SK-N-SH (cell line): ENCODE measurements at regions not wholly inside any gene's neighbourhood (a gene's known extent, or its start where the extent isn't known, plus 50 kb on each side); places are given as distances from the start of the nearest gene placed in this dataset.

Experiments used
- CHD2 ChIP-seq: fragments of 150-350 bp; IDR thresholded peaks from 2 replicates; pipeline ENCODE4 v1.6.1; 2018; ENCODE audit warnings: low read length; ENCODE audit not compliant: partially characterized antibody
- CTCF ChIP-seq: fragments of 200-600 bp; sonication (generic); IDR thresholded peaks from 2 replicates; pipeline ENCODE4 v1.6.1; 2017; ENCODE audit warnings: antibody characterized with exemption, mild to moderate bottlenecking, moderate library complexity
- EZH2phosphoT487 ChIP-seq: fragments of 200-600 bp; sonication (generic); IDR thresholded peaks from 2 replicates; pipeline ENCODE4 v1.6.1; 2017; ENCODE audit warnings: low read depth, mixed run types, mild to moderate bottlenecking, antibody characterized with exemption, moderate library complexity, borderline replicate concordance
- MAX ChIP-seq: IDR thresholded peaks from 2 replicates; pipeline ENCODE4 v1.4.0; 2012; ENCODE audit warnings: low read depth
- MXI1 ChIP-seq: IDR thresholded peaks from 2 replicates; pipeline ENCODE4 v1.6.1; 2012; ENCODE audit warnings: mild to moderate bottlenecking, low read depth, low read length, improper control_type of control experiment
- PBX3 ChIP-seq: IDR thresholded peaks from 2 replicates; pipeline ENCODE4; 2012
- POLR2AphosphoS5 ChIP-seq: IDR thresholded peaks from 2 replicates; pipeline ENCODE4 v1.6.1; 2012; ENCODE audit warnings: low read depth, low read length
- RAD21 ChIP-seq: IDR thresholded peaks from 2 replicates; pipeline ENCODE4 v1.6.1; 2012; ENCODE audit warnings: mild to moderate bottlenecking, low read length
- RFX5 ChIP-seq: IDR thresholded peaks from 2 replicates; pipeline ENCODE4 v1.6.1; 2012; ENCODE audit warnings: mild to moderate bottlenecking, improper control_type of control experiment, low read length
- TAF1 ChIP-seq: IDR thresholded peaks from 2 replicates; pipeline ENCODE4 v1.6.1; 2012; ENCODE audit warnings: low read depth, mild to moderate bottlenecking, low read length, moderate library complexity, borderline replicate concordance
- USF2 ChIP-seq: fragments of 150-350 bp; IDR thresholded peaks from 2 replicates; pipeline ENCODE4 v1.6.1; 2017; ENCODE audit warnings: antibody characterized with exemption, low read length, low read depth, borderline replicate concordance

- no peak for TF ChIP-seq CTCF
- no peak for TF ChIP-seq TAF1
- no peak for TF ChIP-seq USF2
- no peak for TF ChIP-seq POLR2AphosphoS5
- TF ChIP-seq CHD2, result no peak
- TF ChIP-seq MXI1, result no peak
- no peak for TF ChIP-seq RFX5
- TF ChIP-seq PBX3, result no peak
- TF ChIP-seq EZH2phosphoT487, result no peak
- TF ChIP-seq RAD21, result no peak
- TF ChIP-seq MAX, result no peak
These were observed 72.2 kb downstream of the CRLF2 start for GRCh38 chrX:1140236-1140681.
